NCI-H748 (cell line): ENCODE measurements at regions not wholly inside any gene's neighbourhood (a gene's known extent, or its start where the extent isn't known, plus 50 kb on each side); places are given as distances from the start of the nearest gene placed in this dataset.
"Not testable (repeated sequence)": the region's sequence is repeated elsewhere in the genome, so short reads cannot be mapped to it uniquely, and the experiment has no call there.

ENCODE experiments used
- DNase-seq: peaks from one replicate; lab custom pipeline; 2025; ENCODE audit not compliant: unreplicated experiment; lab: John Stamatoyannopoulos, UW

- no peak for DNase-seq
Observed at GRCh38 chr9:102185962-102186361, 447.5 kb upstream of the GRIN3A start.

GRCh38 chr9:102185371-102185770 is 446.9 kb upstream of the GRIN3A start:
- no peak for DNase-seq

DNA sequence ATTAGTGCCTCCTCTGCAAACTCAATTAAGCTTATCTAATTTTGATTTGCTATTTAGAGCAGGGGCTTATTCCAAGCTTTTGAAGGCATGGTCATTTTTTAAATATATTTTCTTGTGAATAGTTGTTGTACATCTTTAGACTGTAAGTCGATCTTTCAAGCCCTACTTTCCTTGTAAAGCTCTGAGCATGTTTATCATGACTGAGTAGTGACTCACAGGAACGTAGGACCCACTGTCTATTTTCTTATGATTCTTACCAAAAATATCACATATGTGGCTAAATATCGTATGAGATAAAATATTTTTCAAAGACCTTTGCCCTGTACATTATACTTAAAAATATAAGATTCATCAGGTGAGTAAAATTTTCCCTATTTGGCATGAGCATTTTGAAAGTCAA is 440.4 kb upstream of the GRIN3A start:
- no peak for DNase-seq

DNA sequence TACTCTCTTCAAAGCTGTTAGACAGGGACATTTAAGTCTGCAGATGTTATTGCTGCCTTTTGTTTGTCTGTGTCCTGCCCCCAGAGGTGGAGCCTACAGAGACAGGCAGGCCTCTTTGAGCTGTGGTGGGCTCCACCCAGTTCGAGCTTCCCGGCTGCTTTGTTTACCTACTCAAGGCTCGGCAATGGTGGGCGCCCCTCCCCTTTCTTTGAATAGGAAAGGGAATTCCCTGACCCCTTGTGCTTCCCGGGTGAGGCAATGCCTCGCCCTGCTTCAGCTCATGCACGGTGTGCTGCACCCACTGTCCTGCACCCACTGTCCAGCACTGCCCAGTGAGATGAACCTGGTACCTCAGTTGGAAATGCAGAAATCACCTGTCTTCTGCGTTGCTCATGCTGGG is 435.8 kb upstream of the GRIN3A start:
- not testable (repeated sequence) for DNase-seq

DNA sequence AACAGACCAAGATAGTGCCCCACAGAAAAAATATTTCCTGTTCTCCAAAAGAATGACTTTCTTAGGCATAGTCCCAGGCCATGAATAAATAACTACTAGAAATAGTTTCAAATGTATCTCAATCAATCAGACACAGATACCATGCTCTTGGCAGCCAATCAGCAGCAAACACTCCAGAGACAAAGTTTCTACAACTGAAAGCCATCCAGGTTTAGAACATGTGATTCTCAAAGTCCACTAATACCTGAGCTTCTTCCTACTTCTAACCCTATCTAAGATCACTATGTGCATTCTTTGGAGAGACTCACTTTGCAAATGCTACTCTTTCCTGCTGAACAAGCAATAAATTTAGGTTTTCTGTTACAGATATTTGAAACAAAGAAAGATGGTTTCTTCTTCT is 425.8 kb upstream of the GRIN3A start:
- DNase-seq, result no peak

DNA sequence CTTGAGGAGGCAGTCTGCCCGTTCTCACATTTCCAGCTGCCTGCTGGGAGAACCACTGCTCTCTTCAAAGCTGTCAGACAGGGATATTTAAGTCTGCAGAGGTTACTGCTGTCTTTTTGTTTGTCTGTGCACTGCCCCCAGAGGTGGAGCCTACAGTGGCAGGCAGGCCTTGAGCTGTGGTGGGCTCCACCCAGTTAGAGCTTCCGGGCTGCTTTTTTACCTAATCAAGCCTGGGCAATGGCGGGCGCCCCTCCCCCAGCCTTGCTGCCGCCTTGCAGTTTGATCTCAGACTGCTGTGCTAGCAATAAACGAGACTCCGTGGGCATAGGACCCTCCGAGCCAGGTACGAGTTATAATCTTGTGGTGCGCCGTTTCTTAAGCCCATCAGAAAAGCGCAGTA is 414.6 kb upstream of the GRIN3A start:
- DNase-seq, result not testable (repeated sequence)

DNA sequence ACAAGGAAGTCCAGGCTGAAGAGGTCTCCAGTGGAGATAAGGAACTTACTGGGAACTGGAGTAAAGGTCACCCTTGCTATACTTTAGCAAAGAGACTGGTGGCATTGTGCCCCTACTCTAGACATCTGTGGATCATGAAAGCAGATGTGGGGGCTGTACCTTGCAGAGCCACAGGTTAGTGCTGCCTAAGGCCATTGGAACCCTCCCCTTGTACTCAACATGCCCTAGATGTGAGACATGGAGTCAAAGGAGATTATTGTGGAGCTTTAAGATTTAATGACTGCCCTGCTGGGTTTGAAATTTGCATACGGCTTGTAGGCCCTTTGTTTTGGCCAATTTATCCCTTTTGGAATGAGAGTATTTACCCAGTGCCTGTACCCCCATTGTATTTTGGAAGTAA is 397.3 kb upstream of the GRIN3A start:
- no peak for DNase-seq

DNA sequence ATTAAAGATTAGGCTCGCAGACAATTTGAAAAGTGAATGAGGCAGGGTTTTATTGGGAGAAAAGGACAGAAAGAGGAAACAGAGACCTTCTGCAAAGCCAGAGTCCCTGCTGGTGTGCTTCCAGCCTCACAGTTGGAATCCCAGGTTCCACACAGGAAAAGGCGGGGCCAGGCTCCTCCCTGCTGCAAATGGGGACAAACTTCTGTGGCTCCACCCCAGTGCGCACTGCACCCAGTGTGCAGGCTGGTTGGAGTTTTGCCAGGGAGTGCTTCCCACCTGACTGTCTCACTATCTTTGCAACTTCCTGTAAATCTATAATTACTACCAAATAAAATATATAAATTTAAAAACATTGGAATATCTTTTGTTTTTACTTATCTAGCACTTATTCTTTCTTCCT is 386.0 kb upstream of the GRIN3A start:
- DNase-seq, result peak; percentile 42

GRCh38 chr9:102114557-102114956 is 376.1 kb upstream of the GRIN3A start:
- DNase-seq, result no peak

GRCh38 chr9:102113191-102113590 is 374.7 kb upstream of the GRIN3A start:
- no peak for DNase-seq

GRCh38 chr9:102106439-102106838 is 368.0 kb upstream of the GRIN3A start:
- no peak for DNase-seq

GRCh38 chr9:102101723-102102122 is 363.3 kb upstream of the GRIN3A start:
- DNase-seq, result no peak

DNA sequence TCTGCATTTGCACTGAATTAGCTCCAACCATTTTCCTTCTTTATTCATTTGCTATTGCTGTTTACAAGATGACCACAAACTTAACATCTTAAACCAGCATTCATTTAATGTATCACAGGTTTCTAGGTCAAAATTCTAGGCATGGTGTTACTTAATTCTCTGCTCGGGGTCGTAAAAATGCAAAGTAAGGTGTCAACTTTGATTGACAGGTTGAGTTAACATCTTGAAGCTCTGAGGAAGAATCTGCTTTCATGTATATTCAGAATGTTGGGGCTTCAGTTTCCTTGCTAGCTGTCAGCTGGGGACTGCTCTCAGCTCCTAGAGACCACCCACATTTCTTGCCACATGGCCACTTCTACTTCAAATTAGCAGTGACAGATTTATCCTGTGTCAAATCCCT is 348.7 kb upstream of the GRIN3A start:
- DNase-seq, result no peak

DNA sequence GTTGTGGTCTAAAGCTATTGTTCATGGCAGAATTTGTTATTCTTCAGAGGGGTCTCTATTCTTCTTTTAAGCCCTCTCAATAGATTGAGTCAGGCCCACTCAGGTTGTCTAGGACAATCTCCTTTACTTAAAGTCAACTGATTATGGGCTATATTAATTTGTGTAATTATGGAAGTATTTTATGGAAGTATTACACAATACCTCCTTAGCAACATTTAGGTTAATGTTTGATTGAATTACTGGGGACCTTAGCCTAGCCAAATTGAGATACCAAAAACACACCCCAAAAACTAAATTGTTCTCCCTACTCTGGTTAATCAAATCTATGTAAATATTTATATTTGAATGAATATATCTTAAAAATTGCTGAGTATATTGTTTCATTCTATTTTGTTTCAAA is 347.1 kb upstream of the GRIN3A start:
- no peak for DNase-seq

GRCh38 chr9:102072059-102072764 is 333.8 kb upstream of the GRIN3A start:
- no peak for DNase-seq

- DNase-seq, result no peak
Observed at GRCh38 chr9:102069969-102070368, 331.5 kb upstream of the GRIN3A start.

- DNase-seq, result no peak
Observed at GRCh38 chr9:102054811-102055210, 316.4 kb upstream of the GRIN3A start.

DNA sequence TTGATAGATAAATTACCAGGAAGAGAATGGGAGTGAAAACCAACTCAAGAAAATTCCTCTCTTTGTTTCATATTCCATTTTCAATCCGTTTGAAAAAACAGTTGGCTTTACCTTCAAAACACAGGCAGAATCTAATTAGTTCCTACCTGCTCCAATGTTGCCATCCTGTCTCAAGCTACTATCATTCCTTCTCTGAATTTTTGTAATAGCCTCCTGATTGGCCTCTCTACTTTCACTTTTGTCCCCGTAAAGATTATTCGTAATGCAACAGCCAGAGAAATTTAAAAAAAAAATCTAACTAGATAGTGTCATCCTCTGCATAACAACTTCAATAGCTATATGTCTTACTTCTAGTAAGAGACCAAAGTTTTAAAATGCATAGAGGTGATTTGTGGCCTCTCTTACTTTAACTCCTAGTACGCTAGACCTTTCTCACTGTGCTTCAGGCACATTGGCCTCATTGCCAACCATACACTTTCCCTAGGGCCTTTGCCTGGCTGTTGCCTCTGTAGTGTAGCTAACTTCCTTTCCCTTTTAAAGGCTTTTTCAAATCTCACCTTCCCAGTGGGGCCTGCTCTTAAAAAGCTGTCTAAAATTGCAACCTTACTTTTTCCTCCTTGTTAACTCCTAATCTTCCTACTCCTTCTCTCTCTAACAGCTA is 311.3 kb upstream of the GRIN3A start:
- no peak for DNase-seq

GRCh38 chr9:102047549-102047948 is 309.1 kb upstream of the GRIN3A start:
- DNase-seq, result no peak

GRCh38 chr9:102044133-102044532 is 305.7 kb upstream of the GRIN3A start:
- no peak for DNase-seq

GRCh38 chr9:102038006-102038405 is 299.6 kb upstream of the GRIN3A start:
- peak; percentile 7 for DNase-seq

GRCh38 chr9:102035929-102036328 is 297.5 kb upstream of the GRIN3A start:
- no peak for DNase-seq

- DNase-seq, result no peak
Observed at GRCh38 chr9:102032614-102033013, 294.2 kb upstream of the GRIN3A start.
